ENCODE measurements at regions not wholly inside any gene's neighbourhood (a gene's known extent, or its start where the extent isn't known, plus 50 kb on each side); places are given as distances from the start of the nearest gene placed in this dataset.
"Not testable (repeated sequence)": the region's sequence is repeated elsewhere in the genome, so short reads cannot be mapped to it uniquely, and the experiment has no call there.

DNA sequence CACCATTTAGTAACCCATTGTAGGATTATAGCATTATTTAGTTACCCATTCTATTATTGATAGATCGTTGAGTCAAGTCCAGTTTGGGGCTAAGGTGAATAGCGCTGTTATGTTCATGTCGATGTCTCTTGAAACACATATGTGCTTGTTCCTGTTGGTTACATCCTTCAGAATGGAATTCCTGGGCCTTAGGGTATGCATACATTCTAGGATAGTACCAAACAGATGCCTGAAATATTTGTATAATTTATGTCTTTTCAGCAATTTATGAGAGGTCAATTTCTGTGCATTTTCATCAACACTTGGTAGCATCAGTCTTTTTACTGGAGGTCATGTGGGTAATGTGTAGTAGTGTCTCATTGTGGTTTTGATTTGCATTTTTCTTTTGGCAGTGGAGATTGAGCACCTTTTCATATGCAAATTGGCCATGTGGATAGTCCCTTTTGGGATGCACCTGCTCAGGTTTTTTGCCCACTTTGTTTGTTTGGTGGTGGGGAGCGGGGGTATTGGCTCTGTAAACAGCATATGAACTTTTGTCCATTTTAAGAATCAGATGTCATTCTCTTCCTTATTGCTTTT is 104.2 kb downstream of the CDRT15L2 start:
- not testable (repeated sequence) for DNase-seq

DNA sequence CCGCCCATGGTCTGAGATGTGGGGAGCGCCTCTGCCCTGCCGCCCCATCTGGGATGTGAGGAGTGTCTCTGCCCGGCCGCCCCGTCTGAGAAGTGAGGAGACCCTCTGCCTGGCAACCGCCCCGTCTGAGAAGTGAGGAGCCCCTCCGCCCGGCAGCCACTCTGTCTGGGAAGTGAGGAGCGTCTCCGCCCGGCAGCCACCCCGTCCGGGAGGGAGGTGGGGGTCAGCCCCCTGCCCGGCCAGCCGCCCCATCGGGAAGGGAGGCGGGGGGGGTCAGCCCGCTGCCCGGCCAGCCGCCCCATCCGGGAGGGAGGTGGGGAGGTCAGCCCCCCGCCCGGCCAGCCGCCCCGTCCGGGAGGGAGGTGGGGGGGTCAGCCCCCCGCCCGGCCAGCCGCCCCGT is 105.5 kb downstream of the CDRT15L2 start:
- not testable (repeated sequence) for DNase-seq

GRCh38 chr17:20687584-20687983 is 108.1 kb downstream of the CDRT15L2 start:
- DNase-seq, result not testable (repeated sequence)

DNA sequence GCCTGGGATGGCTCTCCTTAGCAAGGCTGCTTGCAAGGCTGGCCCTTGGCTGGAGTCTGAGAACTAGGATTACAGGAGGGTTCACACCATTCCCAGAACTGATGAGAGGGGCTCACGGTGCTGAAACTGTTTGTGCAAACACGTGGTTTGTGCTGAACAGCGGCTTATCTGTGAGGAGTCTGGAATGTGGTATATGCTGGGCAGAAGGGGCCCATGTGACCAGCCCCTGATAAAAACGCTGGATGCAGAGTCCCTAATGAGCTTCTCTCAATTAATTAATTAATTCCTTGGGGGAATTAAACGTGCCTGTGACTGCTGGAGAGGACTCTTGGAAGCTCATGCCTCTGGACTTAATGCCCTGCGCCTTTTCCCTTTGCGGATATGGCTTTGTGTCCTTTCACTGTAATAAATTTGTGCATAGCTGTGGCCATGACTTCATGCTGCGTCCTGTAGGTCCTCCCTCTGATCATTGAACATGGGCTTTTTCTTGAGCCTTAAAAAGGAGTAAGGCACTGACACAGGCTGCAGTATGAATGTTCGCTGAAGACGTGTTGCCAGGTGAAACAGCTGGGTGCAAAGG is 109.7 kb downstream of the CDRT15L2 start:
- DNase-seq, result not testable (repeated sequence)

DNA sequence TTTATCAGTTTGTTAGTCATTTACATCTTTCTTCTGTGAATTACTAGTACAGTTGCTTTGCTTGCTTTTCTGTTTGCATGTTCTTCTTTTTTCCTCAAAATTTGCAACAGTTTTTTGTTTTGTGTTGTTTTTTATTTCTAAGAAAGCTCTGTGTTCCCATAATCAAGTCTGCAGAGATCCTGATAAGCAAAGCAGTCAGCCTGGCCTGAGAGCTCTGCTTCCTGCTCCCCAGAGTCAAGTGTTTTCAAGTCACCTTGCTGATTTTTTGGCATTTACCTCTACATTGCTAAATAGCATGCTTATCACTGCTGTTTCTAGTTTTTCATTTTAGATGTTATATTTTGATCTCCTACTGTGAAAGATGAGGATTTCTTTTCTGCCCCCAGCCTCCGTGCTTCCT is 113.2 kb downstream of the CDRT15L2 start:
- not testable (repeated sequence) for DNase-seq

GRCh38 chr17:20695871-20696270 is 116.3 kb downstream of the CDRT15L2 start:
- DNase-seq, result not testable (repeated sequence)

- peak; percentile 31 to 58 for DNase-seq
Observed at GRCh38 chr17:20698463-20699206, 119.1 kb downstream of the CDRT15L2 start.

GRCh38 chr17:20700528-20700927 is 121.0 kb downstream of the CDRT15L2 start:
- DNase-seq, result not testable (repeated sequence)

DNA sequence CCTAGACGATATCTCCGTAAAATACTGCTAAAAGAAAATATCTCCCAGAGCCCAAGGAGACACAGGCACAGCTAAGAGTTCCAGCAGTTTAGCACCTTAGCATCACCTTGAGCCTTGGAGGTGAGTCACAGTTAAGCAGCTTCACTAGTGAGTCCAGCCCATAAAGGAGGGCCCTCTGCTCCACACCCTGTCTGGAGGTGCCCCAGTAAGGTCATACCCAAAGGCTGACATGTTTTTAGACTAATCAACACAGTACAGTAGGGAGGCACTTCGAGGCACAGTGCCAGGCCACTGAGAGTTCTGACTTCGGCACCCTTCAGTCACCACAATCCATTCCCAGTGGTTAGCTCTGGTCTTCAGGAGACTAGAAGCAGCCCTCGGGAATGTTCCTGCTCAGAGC is 121.8 kb downstream of the CDRT15L2 start:
- DNase-seq, result not testable (repeated sequence)

DNA sequence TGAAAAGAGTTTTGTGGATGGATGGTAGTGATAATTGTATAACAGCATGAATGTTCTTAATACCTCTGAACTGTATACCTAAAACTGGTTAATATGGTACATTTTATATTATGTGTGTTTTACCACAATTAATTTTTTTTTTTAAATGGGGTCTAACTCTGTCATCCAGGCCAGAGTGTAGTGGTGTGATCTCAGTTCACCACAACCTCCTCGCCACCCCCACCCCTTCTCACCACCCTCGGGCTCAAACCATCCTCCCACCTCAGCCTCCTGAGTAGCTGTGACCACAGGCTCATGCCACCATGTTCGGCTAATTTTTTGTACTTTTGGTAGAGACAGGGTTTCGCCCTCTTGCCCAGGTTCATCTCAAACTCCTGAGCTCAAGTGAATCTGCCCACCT is 123.2 kb downstream of the CDRT15L2 start:
- DNase-seq, result peak; percentile 7 to 8

DNA sequence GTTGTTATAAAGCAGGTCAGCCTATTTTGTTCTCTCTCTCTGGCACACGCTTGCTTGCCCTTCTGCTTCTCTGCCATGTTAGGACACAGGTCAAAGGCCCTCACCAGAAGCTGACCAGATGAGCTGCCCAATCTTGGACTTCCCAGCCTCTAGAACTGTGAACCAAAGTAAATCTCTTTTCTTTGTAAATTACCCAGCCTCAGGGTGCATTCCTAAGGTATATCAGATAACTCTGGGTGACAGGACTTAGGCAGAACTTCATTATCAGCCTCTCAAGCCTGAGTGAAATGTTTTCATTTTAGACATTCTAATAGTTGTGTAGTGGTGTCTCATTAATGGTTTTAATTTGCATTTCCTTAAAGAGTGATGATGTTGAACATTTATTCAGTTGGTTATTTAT is 124.3 kb downstream of the CDRT15L2 start:
- no peak for DNase-seq

- not testable (repeated sequence) for DNase-seq
Observed at GRCh38 chr17:20705186-20705585, 125.7 kb downstream of the CDRT15L2 start.

DNA sequence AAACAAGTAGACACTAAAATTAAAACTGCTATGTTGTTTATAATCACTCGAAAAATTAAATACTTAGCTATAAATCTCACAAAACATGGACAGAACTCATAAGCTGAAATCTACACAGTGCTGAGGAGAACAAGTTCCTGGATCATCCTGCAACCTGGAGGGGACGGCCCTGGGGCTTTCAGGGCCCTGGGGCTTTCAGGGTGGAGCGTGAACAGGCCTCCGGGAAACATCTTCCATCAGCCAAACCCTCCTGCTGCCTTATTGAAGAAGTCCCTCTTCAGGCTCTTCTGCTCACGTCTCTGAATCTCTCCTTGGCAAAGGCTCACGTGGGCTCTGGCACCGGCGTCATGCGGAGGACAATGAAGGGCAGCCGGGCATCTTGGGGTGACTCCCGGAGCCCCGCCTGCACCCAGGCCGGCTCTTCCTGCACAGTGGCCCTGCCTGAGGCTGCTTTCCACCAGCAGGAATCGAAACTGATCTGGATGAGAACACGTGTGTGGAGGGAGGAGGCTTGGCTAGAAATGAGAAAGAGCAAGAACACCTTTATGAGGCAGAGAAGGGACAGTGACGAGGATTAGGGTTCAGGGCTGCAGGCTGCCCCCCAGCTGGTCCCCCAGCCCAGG is 127.3 kb downstream of the CDRT15L2 start:
- no peak for DNase-seq

DNA sequence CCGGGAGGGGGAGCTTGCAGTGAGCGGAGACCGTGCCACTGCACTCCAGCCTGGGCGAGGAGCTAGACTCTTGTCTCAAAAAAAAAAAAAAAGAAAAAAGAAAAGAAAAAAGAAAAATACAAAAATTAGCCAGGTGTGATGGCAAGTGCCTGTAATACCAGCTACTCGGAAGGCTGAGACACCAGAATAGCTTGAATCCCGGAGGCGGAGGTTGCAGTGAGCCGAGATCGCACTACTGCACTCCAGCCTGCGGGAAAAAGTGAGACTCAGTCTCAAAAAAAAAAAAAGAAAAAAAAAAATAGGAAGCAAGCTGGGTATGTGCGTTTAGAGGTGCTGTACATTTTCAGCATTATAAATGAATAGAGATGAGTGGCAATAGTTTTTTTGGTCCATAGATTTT is 129.3 kb downstream of the CDRT15L2 start:
- DNase-seq, result not testable (repeated sequence)

DNA sequence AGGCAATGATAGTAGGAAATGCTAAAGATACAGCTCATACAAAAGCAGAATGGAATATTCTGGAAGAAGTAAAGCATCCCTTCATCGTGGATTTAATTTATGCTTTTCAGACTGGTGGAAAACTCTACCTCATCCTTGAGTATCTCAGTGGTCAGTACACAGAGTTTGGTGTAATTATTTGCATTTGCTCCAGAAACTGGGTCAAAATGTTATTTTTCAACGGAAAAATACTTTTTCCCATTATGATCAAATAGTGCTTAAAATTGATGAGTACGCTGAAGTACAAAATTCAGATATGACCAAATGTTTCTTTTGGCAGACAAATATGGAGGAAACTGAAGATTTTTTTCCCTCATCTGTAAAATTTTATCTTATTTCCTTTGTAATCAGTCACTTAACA is 137.0 kb downstream of the CDRT15L2 start:
- DNase-seq, result not testable (repeated sequence)

GRCh38 chr17:20721171-20721570 is 141.6 kb downstream of the CDRT15L2 start:
- no peak for DNase-seq

- not testable (repeated sequence) for DNase-seq
Observed at GRCh38 chr17:20724391-20724790, 144.9 kb downstream of the CDRT15L2 start.

DNA sequence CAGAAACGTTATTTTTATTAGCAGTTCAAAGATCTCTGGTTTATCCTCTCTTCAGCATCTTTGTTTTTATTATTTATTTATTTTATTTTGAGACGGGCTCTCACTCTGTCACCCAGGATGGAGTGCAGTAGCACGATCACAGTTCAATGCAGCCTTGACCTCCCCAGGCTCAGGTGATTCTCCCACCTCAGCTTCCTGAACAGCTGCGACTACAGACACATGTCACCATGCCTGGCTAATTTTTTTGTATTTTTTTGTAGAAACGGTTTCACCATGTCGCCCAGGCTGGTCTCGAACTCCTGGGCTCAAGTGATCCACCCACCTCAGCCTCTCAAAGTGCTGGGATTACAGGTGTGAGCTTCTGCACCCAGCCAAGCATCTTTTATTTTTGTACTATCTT is 147.7 kb downstream of the CDRT15L2 start:
- not testable (repeated sequence) for DNase-seq

DNA sequence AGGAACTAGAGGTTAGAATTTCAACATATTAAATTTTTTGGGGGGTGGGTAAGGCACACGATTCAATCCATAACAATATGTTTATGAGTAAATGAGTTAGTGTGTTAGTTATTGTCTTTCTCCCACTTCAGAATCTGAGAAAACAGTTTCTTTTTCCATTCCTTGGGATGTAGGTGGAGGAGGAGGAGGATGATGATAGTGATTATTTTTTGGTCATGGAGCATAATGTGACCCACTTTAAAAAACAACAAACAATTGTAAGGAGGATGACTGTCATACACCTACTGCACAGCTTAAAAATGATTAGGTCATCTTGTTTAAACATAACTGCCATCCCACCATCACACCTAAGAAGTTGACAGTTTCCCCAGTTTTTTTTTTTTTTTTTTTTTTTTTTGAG is 148.7 kb downstream of the CDRT15L2 start:
- DNase-seq, result no peak

DNA sequence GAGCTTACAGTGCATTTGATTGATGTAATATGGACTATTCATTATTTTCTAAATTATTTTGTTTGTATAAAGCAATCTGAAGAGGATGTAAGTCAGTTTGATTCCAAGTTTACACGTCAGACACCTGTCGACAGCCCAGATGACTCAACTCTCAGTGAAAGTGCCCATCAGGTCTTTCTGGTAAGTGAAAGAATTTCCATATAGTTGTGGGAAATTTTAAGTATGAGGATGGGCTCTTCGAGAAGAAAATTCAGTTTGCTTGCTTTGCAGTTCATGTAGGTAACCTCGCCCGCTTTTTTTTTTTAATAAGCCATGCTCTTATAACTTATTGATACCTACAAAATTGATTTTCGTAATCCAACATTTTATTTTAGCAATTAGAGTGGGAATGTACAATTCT is 151.6 kb downstream of the CDRT15L2 start:
- DNase-seq, result not testable (repeated sequence)

GRCh38 chr17:20733923-20734322 is 154.4 kb downstream of the CDRT15L2 start:
- no peak for DNase-seq

GRCh38 chr17:20735796-20736195 is 156.3 kb downstream of the CDRT15L2 start:
- DNase-seq, result no peak

GRCh38 chr17:20737636-20738035 is 158.1 kb downstream of the CDRT15L2 start:
- DNase-seq, result not testable (repeated sequence)

- no peak for DNase-seq
Observed at GRCh38 chr17:20771104-20771503, 191.6 kb downstream of the CDRT15L2 start.
